GM10266 (cell line): ENCODE measurements at regions not wholly inside any gene's neighbourhood (a gene's known extent, or its start where the extent isn't known, plus 50 kb on each side); places are given as distances from the start of the nearest gene placed in this dataset.

Experiments
- DNase-seq: peaks from one replicate; pipeline ENCODE4 v3.0.0; 2012; ENCODE audit errors: extremely low spot score
- TF ChIP-seq, protein P1 (sequence below): IDR thresholded peaks from 2 replicates; pipeline ENCODE4 v1.5.1; 2012; ENCODE audit warnings: mild to moderate bottlenecking, low read depth; ENCODE audit not compliant: control insufficient read depth, insufficient read depth; ENCODE audit errors: missing control alignments

DNA sequence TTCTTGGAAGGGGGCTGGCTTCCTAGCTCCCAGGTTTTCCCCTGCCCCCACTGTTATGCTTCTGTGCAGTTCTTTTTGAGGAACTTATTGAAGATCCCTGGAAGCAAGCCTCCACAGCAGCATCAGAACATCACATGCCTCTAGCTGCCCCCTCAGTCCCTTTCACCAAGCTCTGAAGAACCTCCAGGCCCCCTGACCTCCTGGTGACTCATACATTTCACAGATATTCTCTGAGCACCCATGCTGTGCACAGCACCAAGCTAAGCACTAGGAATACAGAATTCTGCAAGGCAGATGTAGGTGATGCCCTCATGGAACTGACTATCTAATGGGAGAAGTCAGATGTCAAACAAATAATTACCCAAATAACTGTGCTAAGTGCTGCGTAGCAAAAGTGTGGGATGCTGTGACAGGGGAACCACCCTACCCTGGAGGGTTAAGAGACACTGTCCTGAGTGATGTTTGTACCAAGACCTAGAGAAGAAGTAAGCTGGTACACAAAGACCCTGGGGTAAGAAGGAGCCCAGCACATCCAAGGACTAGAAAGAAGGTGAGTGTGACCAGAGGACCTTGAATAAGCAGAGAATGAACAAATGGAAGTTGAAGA, 213.7 kb upstream of the NR4A3 start:
- TF ChIP-seq, protein P1, sequence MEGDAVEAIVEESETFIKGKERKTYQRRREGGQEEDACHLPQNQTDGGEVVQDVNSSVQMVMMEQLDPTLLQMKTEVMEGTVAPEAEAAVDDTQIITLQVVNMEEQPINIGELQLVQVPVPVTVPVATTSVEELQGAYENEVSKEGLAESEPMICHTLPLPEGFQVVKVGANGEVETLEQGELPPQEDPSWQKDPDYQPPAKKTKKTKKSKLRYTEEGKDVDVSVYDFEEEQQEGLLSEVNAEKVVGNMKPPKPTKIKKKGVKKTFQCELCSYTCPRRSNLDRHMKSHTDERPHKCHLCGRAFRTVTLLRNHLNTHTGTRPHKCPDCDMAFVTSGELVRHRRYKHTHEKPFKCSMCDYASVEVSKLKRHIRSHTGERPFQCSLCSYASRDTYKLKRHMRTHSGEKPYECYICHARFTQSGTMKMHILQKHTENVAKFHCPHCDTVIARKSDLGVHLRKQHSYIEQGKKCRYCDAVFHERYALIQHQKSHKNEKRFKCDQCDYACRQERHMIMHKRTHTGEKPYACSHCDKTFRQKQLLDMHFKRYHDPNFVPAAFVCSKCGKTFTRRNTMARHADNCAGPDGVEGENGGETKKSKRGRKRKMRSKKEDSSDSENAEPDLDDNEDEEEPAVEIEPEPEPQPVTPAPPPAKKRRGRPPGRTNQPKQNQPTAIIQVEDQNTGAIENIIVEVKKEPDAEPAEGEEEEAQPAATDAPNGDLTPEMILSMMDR, result no peak
- no peak for DNase-seq

DNA sequence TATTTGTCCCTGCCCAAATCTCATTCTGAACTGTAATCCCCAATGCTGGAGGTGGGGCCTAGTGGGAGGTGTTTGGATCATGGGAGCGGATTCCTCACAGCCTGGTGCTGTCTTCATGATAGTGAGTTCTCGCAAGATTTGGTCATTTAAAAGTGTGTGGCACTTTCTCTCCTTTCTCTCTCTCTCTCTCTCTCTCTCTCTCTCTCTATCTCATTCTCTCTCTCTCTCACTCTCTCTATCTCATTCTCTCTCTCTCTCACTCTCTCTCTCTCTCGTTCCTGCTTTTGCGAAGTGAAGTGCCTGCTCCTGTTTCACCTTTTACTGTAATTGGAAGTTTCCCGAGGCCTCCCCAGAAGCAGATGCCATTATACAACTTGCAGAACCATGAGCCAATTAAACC, 207.3 kb upstream of the NR4A3 start:
- TF ChIP-seq, protein P1, result no peak
- DNase-seq, result no peak

DNA sequence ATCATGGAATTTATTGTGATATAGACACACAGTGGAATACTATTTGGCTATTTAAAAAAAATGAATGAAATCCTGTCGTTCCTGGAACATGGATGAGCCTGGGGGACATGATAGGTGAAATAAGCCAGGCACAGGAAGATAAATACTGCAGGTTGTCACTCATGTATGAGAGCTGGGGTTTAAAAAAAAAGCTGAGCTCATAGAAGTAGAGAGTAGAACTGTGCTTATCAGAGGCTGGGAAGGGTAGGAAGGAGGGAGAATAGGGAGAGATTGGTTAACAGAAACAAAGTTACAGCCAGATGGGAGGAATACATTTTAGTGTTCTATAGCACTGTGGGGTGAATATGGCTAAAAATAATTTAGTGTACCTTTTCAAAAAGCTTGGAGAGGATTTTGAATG, 200.6 kb upstream of the NR4A3 start:
- DNase-seq, result no peak
- TF ChIP-seq, protein P1, result no peak

DNA sequence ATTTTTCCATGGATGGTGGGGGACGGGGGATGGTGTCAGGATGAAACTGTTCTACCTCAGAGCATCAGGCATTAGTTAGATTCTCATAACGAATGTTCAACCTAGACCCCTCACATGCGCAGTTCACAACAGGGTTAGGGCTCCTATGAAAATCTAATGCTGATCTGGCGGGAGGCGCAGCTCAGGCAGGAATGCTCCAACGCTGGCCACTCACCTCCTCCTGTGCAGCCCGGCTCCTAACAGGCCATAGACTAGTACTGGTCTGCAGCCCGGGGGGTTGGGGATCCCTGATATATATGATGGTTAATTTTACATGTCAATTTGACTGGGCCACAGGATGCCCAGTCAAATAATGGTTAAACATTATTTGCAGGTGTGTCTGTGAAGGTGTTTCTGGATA, 199.0 kb upstream of the NR4A3 start:
- TF ChIP-seq, protein P1, result no peak
- DNase-seq, result no peak

- TF ChIP-seq, protein P1, result no peak
- DNase-seq, result no peak
Observed at GRCh38 chr9:99623780-99624364, 197.8 kb upstream of the NR4A3 start.

DNA sequence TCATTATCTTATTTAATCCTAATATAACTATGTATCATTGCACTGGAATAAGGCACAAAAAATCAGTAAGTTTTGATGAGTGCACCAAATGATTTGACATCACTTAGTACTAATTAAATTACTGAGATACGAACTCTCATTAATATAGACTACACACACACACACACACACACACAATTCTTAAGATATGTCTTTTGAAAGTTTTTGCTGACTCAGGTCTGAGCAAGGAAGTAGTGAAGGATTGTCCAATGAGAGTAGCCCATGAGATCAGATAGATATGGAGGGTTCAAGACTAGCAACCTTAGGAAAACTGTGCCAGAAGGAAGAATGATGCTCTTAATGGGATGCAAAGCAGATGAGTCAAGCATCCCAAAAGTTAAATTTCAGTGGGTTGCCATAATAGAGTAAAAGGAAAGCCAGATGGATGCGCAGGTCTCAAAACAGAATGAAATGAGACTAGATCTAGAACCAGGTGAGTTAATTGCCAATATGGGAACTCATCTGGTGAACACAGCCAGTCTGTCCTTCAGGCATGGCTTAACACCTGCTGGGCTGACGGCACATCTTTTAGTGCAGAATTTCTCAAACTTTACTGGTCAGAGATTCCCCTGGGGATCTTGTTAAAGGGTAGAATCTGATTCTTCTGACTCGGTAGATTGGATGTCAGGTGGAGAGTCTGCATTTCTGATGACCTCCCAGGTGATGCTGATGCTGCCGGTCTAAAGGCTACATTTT, 197.0 kb upstream of the NR4A3 start:
- TF ChIP-seq, protein P1, result no peak
- DNase-seq, result no peak

DNA sequence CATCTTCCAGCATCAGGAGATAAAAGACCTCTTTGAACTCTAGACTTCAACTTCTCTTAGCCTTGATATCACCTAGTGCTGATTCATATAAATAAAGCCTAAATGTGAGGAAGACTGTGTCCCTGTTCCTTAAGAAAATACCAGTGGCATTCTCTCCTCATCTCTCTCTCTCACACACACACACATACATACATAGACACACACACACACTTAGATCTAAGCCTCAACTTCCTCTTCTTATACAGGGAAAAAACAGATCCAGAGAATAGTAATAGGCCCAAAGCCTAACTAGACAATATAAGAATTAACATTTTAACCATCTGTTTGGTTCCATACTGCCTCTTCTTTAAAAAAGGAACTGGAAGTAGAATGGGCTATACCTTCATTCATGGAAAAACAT, 195.3 kb upstream of the NR4A3 start:
- TF ChIP-seq, protein P1, result no peak
- no peak for DNase-seq
